ENCODE measurements at regions not wholly inside any gene's neighbourhood (a gene's known extent, or its start where the extent isn't known, plus 50 kb on each side); places are given as distances from the start of the nearest gene placed in this dataset.

- TF ChIP-seq CTCF (IDR thresholded peaks at IDR 0.05; ENCODE audit: poor library complexity) (no peak), EZH2phosphoT487 (IDR thresholded peaks at IDR 0.05; ENCODE audit: low read depth, severe bottlenecking, unreplicated experiment) (no peak)
These were observed 134.8 kb upstream of the VRK1 start for GRCh38 chr14:96662116-96662970.

Data from hepatocyte (in vitro differentiated cells).